Stimulated activated naive B cell treated with anti-CD40 and anti-IgM and Interleukin-4, amounts not matched to agents 10 μg/mL and 1 μg/mL and 100 μg/mL, for 72 hours (primary cell): ENCODE measurements at regions not wholly inside any gene's neighbourhood (a gene's known extent, or its start where the extent isn't known, plus 50 kb on each side); places are given as distances from the start of the nearest gene placed in this dataset.

Experiments
- ATAC-seq, 2 donors: fragments of 150-1000 bp; cut with Tn5 transposase; replicated peaks; 2 replicates each; pipeline ENCODE4 v1.10.0; 2021; ENCODE audit warnings: moderate library complexity in 1 of 2
- DNase-seq: peaks from one replicate; pipeline ENCODE4 v3.0.0; 2021
- H3K27ac Mint-ChIP-seq: one replicate; pipeline ENCODE4 v1.8.0; 2022; ENCODE audit warnings: mild to moderate bottlenecking, mixed read lengths
- H3K27me3 Mint-ChIP-seq, 2 donors: one replicate each; pipeline ENCODE4 v1.8.0; 2022; ENCODE audit warnings: mixed read lengths in 2 of 2
- H3K36me3 Mint-ChIP-seq, 2 donors: one replicate each; pipeline ENCODE4 v1.8.0; 2022; ENCODE audit warnings: mixed read lengths in 2 of 2, mild to moderate bottlenecking in 1 of 2
- H3K4me1 Mint-ChIP-seq, 2 donors: one replicate each; pipeline ENCODE4 v1.8.0; 2022; ENCODE audit warnings: mixed read lengths in 2 of 2, mild to moderate bottlenecking in 1 of 2
- H3K4me3 Mint-ChIP-seq, 2 donors: one replicate each; pipeline ENCODE4 v1.8.0; 2022; ENCODE audit warnings: mild to moderate bottlenecking in 2 of 2, mixed read lengths in 2 of 2, moderate library complexity in 1 of 2
- H3K9me3 Mint-ChIP-seq, 2 donors: one replicate each; pipeline ENCODE4 v1.8.0; 2022; ENCODE audit warnings: mixed read lengths in 2 of 2, mild to moderate bottlenecking in 1 of 2

- H3K27ac Mint-ChIP-seq, result no peak overlapping the region
- no peaks in the 10 kb centered on the region for H3K36me3 Mint-ChIP-seq
- H3K4me1 Mint-ChIP-seq, result no peaks in the 10 kb centered on the region
- no peaks in the 10 kb centered on the region for H3K27me3 Mint-ChIP-seq
- no peak for ATAC-seq
- no peak for DNase-seq
- H3K9me3 Mint-ChIP-seq, result peaks cover 0 to 4% of the 10 kb centered on the region in 2 donors
- no peak overlapping the region for H3K4me3 Mint-ChIP-seq
These were observed 1026.9 kb downstream of the BCL11B start for GRCh38 chr14:98244966-98245569.

- H3K27me3 Mint-ChIP-seq, result no peaks in the 10 kb centered on the region
- H3K4me3 Mint-ChIP-seq, result no peak overlapping the region
- peaks cover 2 to 7% of the 10 kb centered on the region in 2 donors for H3K9me3 Mint-ChIP-seq
- ATAC-seq, result no peak
- H3K36me3 Mint-ChIP-seq, result no peaks in the 10 kb centered on the region
- H3K27ac Mint-ChIP-seq, result no peak overlapping the region
- no peak for DNase-seq
- no peaks in the 10 kb centered on the region for H3K4me1 Mint-ChIP-seq
These were observed 1022.9 kb downstream of the BCL11B start for GRCh38 chr14:98249057-98249456.

DNA sequence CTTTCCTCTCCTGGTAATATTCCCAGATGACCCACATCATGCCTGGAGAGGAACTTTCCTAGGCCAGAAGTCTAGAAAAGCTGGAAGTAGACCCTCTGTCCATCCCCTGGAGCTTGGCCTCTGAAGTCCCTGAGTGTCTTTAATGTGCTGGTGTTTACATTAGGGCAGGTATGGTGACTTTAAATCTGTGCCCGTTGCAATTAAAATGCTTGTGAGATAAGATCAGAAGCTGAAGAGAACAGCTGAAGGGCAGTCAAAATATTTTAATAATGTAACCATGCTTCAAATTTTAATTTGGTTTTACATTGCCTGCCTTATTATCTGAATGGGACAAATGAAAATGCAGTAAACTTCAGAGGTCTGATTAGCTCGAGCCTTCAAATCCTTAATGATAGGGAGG, 1022.5 kb downstream of the BCL11B start:
- Mint-ChIP-seq H3K4me3 (no peak overlapping the region), H3K27me3 (no peaks in the 10 kb centered on the region), H3K27ac (no peak overlapping the region), H3K36me3 (no peaks in the 10 kb centered on the region), H3K4me1 (no peaks in the 10 kb centered on the region), H3K9me3 (peaks cover 2 to 7% of the 10 kb centered on the region in 2 donors)
- DNase-seq (no peak), ATAC-seq (no peak)

DNA sequence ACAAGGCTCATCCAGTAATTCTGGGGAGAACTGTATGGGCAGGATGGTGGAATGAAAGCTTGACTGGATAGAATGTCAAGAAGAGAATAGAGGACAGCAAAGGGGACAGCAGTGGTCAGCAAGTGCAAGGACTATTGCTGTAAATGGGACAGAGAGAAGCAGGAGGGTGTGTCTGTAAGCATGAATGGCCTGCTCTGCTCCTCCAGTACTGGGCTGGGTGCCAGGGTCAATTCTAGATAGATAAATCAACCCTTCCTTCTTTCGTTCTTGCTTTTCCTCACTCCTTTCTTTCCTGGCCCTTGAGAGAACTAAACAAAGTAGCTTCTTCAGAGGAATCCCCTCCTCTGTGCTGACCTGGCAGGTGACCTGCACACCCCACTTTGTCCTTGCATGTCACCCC, 1019.2 kb downstream of the BCL11B start:
- no peaks in the 10 kb centered on the region for H3K27me3 Mint-ChIP-seq
- ATAC-seq (no peak), DNase-seq (no peak)
- H3K4me3 Mint-ChIP-seq, result no peak overlapping the region
- peaks cover 2 to 3% of the 10 kb centered on the region in 2 donors for H3K9me3 Mint-ChIP-seq
- H3K4me1 Mint-ChIP-seq, result no peaks in the 10 kb centered on the region
- no peak overlapping the region for H3K27ac Mint-ChIP-seq
- no peaks in the 10 kb centered on the region for H3K36me3 Mint-ChIP-seq

DNA sequence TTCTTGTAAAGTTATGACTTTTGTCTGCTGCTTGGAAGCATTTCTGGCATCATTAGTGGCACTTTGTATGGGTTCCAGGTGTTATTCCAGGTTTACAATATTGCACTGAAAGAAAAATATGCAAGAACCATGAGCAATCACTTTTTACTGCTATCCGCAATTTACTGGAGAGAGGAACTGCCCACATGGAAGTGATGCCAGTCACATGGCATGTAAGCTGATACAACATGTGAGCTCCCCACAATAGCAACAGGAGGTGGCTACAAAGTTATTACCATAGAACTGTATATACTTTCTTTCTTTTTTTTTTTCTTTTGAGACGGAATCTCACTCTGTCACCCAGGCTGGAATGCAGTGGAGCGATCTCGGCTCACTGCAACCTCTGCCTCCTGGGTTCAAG, 1012.1 kb downstream of the BCL11B start:
- Mint-ChIP-seq H3K9me3 (peaks cover 0 to 2% of the 10 kb centered on the region in 2 donors), H3K36me3 (no peaks in the 10 kb centered on the region), H3K27me3 (no peaks in the 10 kb centered on the region), H3K4me3 (no peak overlapping the region), H3K27ac (no peak overlapping the region), H3K4me1 (no peaks in the 10 kb centered on the region)
- ATAC-seq (no peak), DNase-seq (no peak)

- DNase-seq (no peak), ATAC-seq (no peak)
- no peaks in the 10 kb centered on the region for H3K27me3 Mint-ChIP-seq
- no peak overlapping the region for H3K4me3 Mint-ChIP-seq
- peaks cover 0 to 8% of the 10 kb centered on the region in 2 donors for H3K9me3 Mint-ChIP-seq
- no peaks in the 10 kb centered on the region for H3K4me1 Mint-ChIP-seq
- H3K27ac Mint-ChIP-seq, result no peak overlapping the region
- no peaks in the 10 kb centered on the region for H3K36me3 Mint-ChIP-seq
These were observed 1009.4 kb downstream of the BCL11B start for GRCh38 chr14:98262566-98262965.

- Mint-ChIP-seq H3K27ac (no peak overlapping the region), H3K27me3 (no peaks in the 10 kb centered on the region), H3K9me3 (peaks cover 5 to 16% of the 10 kb centered on the region in 2 donors), H3K36me3 (no peaks in the 10 kb centered on the region), H3K4me3 (no peak overlapping the region), H3K4me1 (no peaks in the 10 kb centered on the region)
- ATAC-seq (no peak), DNase-seq (no peak)
These were observed 1002.5 kb downstream of the BCL11B start for GRCh38 chr14:98269533-98269932.

- ATAC-seq (no peak), DNase-seq (no peak)
- Mint-ChIP-seq H3K27ac (no peak overlapping the region), H3K4me3 (no peak overlapping the region), H3K27me3 (no peaks in the 10 kb centered on the region), H3K9me3 (peaks cover 5 to 18% of the 10 kb centered on the region in 2 donors), H3K4me1 (no peaks in the 10 kb centered on the region), H3K36me3 (no peaks in the 10 kb centered on the region)
These were observed 1001.8 kb downstream of the BCL11B start for GRCh38 chr14:98270201-98270600.

DNA sequence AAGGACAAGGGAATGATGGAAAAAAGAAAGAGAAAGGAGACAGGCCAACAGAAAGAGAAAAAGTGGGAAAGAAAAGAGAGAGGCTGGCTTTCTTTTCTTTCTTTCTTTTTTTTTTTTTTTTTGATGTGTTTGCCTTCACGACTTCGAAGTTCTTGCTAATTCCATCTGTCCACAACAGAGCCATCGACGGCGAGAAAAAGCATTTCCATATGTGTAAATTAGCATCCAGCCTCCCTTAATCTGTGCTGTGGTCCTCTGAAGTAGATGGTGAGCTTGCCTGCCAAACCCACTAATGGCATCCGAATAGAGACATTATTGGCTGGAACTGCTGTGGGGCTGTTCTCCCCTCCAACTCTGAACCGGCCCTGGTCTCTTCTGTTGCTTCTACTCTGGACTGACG, 997.4 kb downstream of the BCL11B start:
- ATAC-seq (no peak), DNase-seq (no peak)
- Mint-ChIP-seq H3K4me3 (no peak overlapping the region), H3K27me3 (no peaks in the 10 kb centered on the region), H3K4me1 (no peaks in the 10 kb centered on the region), H3K27ac (no peak overlapping the region), H3K9me3 (peaks cover 5 to 12% of the 10 kb centered on the region in 2 donors), H3K36me3 (no peaks in the 10 kb centered on the region)

DNA sequence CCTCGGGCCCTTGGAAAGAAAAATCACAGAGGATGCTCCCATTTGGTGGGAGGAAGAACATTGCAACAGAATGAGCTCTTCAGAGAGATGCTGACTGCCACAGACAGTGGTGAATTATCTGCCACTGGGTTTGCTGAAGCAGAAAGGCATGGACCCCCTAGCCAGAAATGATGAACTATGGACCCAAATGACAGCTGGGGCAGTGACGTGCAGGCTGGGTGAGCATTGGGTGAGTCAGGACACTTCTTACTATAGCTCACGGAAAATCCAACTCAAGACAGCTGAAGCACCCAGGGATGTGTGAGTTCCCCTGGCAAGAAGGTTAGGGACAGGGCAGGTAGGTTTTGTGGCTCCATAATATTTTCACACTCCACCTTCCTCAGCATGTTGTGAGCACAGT, 993.2 kb downstream of the BCL11B start:
- ATAC-seq, result no peak
- Mint-ChIP-seq H3K4me1 (no peaks in the 10 kb centered on the region), H3K27ac (no peak overlapping the region), H3K9me3 (peaks cover 6 to 8% of the 10 kb centered on the region in 2 donors), H3K4me3 (no peak overlapping the region), H3K36me3 (no peaks in the 10 kb centered on the region), H3K27me3 (no peaks in the 10 kb centered on the region)
- DNase-seq, result no peak

- DNase-seq (no peak), ATAC-seq (no peak)
- Mint-ChIP-seq H3K9me3 (peaks cover 6 to 10% of the 10 kb centered on the region in 2 donors), H3K4me1 (no peaks in the 10 kb centered on the region), H3K27ac (no peak overlapping the region), H3K36me3 (no peaks in the 10 kb centered on the region), H3K27me3 (no peaks in the 10 kb centered on the region), H3K4me3 (no peak overlapping the region)
These were observed 991.6 kb downstream of the BCL11B start for GRCh38 chr14:98280436-98280835.

- H3K27me3 Mint-ChIP-seq, result no peaks in the 10 kb centered on the region
- H3K4me3 Mint-ChIP-seq, result no peak overlapping the region
- ATAC-seq (no peak), DNase-seq (no peak)
- no peaks in the 10 kb centered on the region for H3K4me1 Mint-ChIP-seq
- no peak overlapping the region for H3K27ac Mint-ChIP-seq
- H3K36me3 Mint-ChIP-seq, result no peaks in the 10 kb centered on the region
- peaks cover 0 to 14% of the 10 kb centered on the region in 2 donors for H3K9me3 Mint-ChIP-seq
These were observed 983.2 kb downstream of the BCL11B start for GRCh38 chr14:98288825-98289224.

GRCh38 chr14:98290596-98290995, 981.4 kb downstream of the BCL11B start:
- DNase-seq, result no peak
- no peak for ATAC-seq

DNA sequence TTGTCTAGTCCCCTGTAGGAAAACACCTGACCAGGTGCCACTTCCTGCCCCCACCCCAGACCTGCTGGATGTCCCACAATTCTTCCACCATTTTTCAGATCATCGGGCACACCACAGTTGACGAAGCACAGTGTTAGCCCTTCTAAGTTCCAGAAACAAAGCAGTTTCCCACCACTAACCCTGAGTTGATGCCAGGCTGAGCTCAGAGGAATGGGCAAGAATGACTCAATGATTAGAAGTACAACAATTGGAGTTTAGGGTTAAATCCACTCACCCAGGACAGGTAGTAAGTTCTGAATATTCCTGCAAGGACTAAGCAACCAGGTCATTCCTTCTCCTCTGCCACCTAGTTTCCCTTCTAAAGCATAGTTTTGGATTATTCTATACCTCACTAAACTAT, 979.8 kb downstream of the BCL11B start:
- no peak overlapping the region for H3K4me3 Mint-ChIP-seq
- H3K27ac Mint-ChIP-seq, result no peak overlapping the region

More at GRCh38 chr14:98290596-98290995, 981.4 kb downstream of the BCL11B start:
- Mint-ChIP-seq H3K9me3 (peaks cover 0 to 9% of the 10 kb centered on the region in 2 donors), H3K4me3 (no peak overlapping the region), H3K36me3 (no peaks in the 10 kb centered on the region), H3K27me3 (no peaks in the 10 kb centered on the region), H3K27ac (no peak overlapping the region), H3K4me1 (no peaks in the 10 kb centered on the region)

DNA sequence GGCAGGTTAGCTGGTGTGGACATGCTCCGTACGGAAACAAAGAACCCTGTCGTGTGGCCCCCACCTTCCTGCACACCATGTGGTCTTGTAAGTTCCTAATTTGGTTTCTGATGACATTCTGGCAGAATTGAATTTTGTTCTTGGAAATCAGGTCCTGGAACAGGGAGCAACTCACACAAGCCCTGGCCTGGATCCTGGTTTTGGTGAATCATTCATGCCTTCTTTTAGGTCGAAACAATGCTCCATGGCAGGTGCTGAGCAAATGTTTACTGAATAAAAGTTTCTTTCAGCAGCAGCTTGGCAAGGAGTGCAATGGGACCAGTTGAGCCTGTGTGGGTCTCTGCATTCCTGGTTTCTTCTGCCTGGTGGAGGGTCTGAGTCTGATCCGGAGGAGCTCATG, 978.4 kb downstream of the BCL11B start:
- no peak overlapping the region for H3K27ac Mint-ChIP-seq
- H3K9me3 Mint-ChIP-seq, result peaks cover 0 to 4% of the 10 kb centered on the region in 2 donors
- no peaks in the 10 kb centered on the region for H3K27me3 Mint-ChIP-seq
- H3K4me1 Mint-ChIP-seq, result no peaks in the 10 kb centered on the region
- no peak overlapping the region for H3K4me3 Mint-ChIP-seq
- DNase-seq, result no peak
- H3K36me3 Mint-ChIP-seq, result no peaks in the 10 kb centered on the region
- no peak for ATAC-seq

More for the DNA sequence above, 979.8 kb downstream of the BCL11B start:
- Mint-ChIP-seq H3K4me1 (no peaks in the 10 kb centered on the region), H3K27me3 (no peaks in the 10 kb centered on the region), H3K9me3 (peaks cover 0 to 4% of the 10 kb centered on the region in 2 donors), H3K36me3 (no peaks in the 10 kb centered on the region)
- DNase-seq (no peak), ATAC-seq (no peak)

GRCh38 chr14:98296895-98297294, 975.1 kb downstream of the BCL11B start:
- DNase-seq, result no peak
- H3K36me3 Mint-ChIP-seq, result no peaks in the 10 kb centered on the region
- ATAC-seq, result no peak
- no peak overlapping the region for H3K27ac Mint-ChIP-seq
- H3K4me1 Mint-ChIP-seq, result no peaks in the 10 kb centered on the region
- H3K9me3 Mint-ChIP-seq, result peaks cover 0 to 2% of the 10 kb centered on the region in 2 donors
- H3K4me3 Mint-ChIP-seq, result no peak overlapping the region
- H3K27me3 Mint-ChIP-seq, result no peaks in the 10 kb centered on the region
